HG02642 (cell line): ENCODE measurements at regions not wholly inside any gene's neighbourhood (a gene's known extent, or its start where the extent isn't known, plus 50 kb on each side); places are given as distances from the start of the nearest gene placed in this dataset.
A peak's percentile ranks its signal among the peaks of the same experiment; 100 is the strongest.
"Not testable (repeated sequence)": the region's sequence is repeated elsewhere in the genome, so short reads cannot be mapped to it uniquely, and the experiment has no call there.

ENCODE experiments used
- ATAC-seq: cut with Tn5 transposase; IDR thresholded peaks from one replicate; pipeline ENCODE4 v1.9.1; 2021; ENCODE audit warnings: mild to moderate bottlenecking; ENCODE audit not compliant: unreplicated experiment, poor library complexity

GRCh38 chr3:177354466-177354865, 157.2 kb upstream of the TBL1XR1 start:
- ATAC-seq = no peak

- no peak for ATAC-seq
Measured at GRCh38 chr3:177356113-177356512, 158.8 kb upstream of the TBL1XR1 start.

- no peak for ATAC-seq
Measured at GRCh38 chr3:177356952-177357351, 159.7 kb upstream of the TBL1XR1 start.

- ATAC-seq = no peak
Measured at GRCh38 chr3:177357352-177358090, 160.2 kb upstream of the TBL1XR1 start.

GRCh38 chr3:177358091-177358976, 161.1 kb upstream of the TBL1XR1 start:
- ATAC-seq = peak; percentile 51

GRCh38 chr3:177358977-177359592, 161.8 kb upstream of the TBL1XR1 start:
- peak; percentile 11 for ATAC-seq

- peak; percentile 74 for ATAC-seq
Measured at GRCh38 chr3:177359593-177360357, 162.5 kb upstream of the TBL1XR1 start.

- no peak for ATAC-seq
Measured at GRCh38 chr3:177361081-177361938, 164.0 kb upstream of the TBL1XR1 start.

GRCh38 chr3:177362626-177363025, 165.3 kb upstream of the TBL1XR1 start:
- no peak for ATAC-seq

GRCh38 chr3:177364236-177364635, 167.0 kb upstream of the TBL1XR1 start:
- no peak for ATAC-seq

GRCh38 chr3:177365294-177365693, 168.0 kb upstream of the TBL1XR1 start:
- not testable (repeated sequence) for ATAC-seq

GRCh38 chr3:177367788-177368187, 170.5 kb upstream of the TBL1XR1 start:
- ATAC-seq = no peak

GRCh38 chr3:177370246-177370822, 173.1 kb upstream of the TBL1XR1 start:
- ATAC-seq = no peak

GRCh38 chr3:177371146-177371545, 173.9 kb upstream of the TBL1XR1 start:
- ATAC-seq = no peak

- no peak for ATAC-seq
Measured at GRCh38 chr3:177371888-177372287, 174.6 kb upstream of the TBL1XR1 start.

- no peak for ATAC-seq
Measured at GRCh38 chr3:177374323-177374722, 177.0 kb upstream of the TBL1XR1 start.

GRCh38 chr3:177375316-177375715, 178.0 kb upstream of the TBL1XR1 start:
- ATAC-seq = no peak

GRCh38 chr3:177377166-177377565, 179.9 kb upstream of the TBL1XR1 start:
- no peak for ATAC-seq

GRCh38 chr3:177378168-177378567, 180.9 kb upstream of the TBL1XR1 start:
- peak; percentile 81 for ATAC-seq
